ENCODE measurements at regions not wholly inside any gene's neighbourhood (a gene's known extent, or its start where the extent isn't known, plus 50 kb on each side); places are given as distances from the start of the nearest gene placed in this dataset.

DNA sequence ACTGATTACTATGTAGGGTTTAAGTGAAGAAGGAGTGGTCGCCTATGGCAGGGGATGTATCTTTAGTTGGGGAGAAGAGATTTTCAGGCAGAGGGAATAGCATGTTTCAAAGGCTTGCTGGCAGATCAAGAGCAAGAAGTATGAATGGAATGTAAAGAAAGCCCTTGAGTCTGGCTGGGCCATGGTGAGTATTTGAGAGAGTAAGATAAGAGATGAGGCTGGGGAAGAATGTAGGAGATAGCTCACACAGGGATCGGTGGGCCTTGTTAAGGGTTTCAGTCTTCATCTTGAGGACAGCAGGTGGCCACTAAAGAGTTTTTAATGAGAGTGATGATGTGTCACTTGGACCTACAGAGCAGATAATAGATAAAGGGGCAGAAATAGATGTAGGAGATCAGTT, 319.1 kb upstream of the RPS6KA3 start:
- ChIA-PET CTCF (no interaction called here), POLR2A (no interaction called here)
- TF ChIP-seq ZNF664 (tag by site-specific recombination; IDR thresholded peaks at IDR 0.05) (no peak), ZSCAN23 (tag by site-specific recombination; IDR thresholded peaks at IDR 0.05) (no peak), ZNF76 (tag by site-specific recombination; IDR thresholded peaks at IDR 0.05; ENCODE audit: borderline replicate concordance, low read depth) (no peak), ZNF223 (tag by site-specific recombination; IDR thresholded peaks at IDR 0.05) (no peak), ZNF248 (tag by site-specific recombination; IDR thresholded peaks at IDR 0.05) (no peak), ZNF16 (tag by site-specific recombination; IDR thresholded peaks at IDR 0.05; ENCODE audit: low read depth) (no peak), ZNF23 (tag by site-specific recombination; IDR thresholded peaks at IDR 0.05; ENCODE audit: borderline replicate concordance) (no peak), ZNF530 (tag by site-specific recombination; IDR thresholded peaks at IDR 0.05; ENCODE audit: low read depth) (no peak), ZNF133 (tag by site-specific recombination; IDR thresholded peaks at IDR 0.05) (no peak), ZEB2 (tag by site-specific recombination; IDR thresholded peaks at IDR 0.05) (no peak), ZNF394 (tag by site-specific recombination; IDR thresholded peaks at IDR 0.05; ENCODE audit: borderline replicate concordance) (no peak), ZNF670 (tag by site-specific recombination; IDR thresholded peaks at IDR 0.05; ENCODE audit: low read depth) (no peak), ZNF341 (tag by site-specific recombination; IDR thresholded peaks at IDR 0.05; ENCODE audit: low read depth) (no peak), ZNF311 (tag by site-specific recombination; IDR thresholded peaks at IDR 0.05; ENCODE audit: borderline replicate concordance) (no peak)
- TF ChIP-seq, protein P1, sequence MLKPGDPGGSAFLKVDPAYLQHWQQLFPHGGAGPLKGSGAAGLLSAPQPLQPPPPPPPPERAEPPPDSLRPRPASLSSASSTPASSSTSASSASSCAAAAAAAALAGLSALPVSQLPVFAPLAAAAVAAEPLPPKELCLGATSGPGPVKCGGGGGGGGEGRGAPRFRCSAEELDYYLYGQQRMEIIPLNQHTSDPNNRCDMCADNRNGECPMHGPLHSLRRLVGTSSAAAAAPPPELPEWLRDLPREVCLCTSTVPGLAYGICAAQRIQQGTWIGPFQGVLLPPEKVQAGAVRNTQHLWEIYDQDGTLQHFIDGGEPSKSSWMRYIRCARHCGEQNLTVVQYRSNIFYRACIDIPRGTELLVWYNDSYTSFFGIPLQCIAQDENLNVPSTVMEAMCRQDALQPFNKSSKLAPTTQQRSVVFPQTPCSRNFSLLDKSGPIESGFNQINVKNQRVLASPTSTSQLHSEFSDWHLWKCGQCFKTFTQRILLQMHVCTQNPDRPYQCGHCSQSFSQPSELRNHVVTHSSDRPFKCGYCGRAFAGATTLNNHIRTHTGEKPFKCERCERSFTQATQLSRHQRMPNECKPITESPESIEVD (tag by site-specific recombination; IDR thresholded peaks at IDR 0.05), result no peak
- TF ChIP-seq, protein P2, sequence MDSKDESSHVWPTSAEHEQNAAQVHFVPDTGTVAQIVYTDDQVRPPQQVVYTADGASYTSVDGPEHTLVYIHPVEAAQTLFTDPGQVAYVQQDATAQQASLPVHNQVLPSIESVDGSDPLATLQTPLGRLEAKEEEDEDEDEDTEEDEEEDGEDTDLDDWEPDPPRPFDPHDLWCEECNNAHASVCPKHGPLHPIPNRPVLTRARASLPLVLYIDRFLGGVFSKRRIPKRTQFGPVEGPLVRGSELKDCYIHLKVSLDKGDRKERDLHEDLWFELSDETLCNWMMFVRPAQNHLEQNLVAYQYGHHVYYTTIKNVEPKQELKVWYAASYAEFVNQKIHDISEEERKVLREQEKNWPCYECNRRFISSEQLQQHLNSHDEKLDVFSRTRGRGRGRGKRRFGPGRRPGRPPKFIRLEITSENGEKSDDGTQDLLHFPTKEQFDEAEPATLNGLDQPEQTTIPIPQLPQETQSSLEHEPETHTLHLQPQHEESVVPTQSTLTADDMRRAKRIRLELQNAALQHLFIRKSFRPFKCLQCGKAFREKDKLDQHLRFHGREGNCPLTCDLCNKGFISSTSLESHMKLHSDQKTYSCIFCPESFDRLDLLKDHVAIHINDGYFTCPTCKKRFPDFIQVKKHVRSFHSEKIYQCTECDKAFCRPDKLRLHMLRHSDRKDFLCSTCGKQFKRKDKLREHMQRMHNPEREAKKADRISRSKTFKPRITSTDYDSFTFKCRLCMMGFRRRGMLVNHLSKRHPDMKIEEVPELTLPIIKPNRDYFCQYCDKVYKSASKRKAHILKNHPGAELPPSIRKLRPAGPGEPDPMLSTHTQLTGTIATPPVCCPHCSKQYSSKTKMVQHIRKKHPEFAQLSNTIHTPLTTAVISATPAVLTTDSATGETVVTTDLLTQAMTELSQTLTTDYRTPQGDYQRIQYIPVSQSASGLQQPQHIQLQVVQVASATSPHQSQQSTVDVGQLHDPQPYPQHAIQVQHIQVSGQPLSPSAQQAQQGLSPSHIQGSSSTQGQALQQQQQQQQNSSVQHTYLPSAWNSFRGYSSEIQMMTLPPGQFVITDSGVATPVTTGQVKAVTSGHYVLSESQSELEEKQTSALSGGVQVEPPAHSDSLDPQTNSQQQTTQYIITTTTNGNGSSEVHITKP (tag by site-specific recombination; IDR thresholded peaks at IDR 0.05), result no peak
- TF ChIP-seq, protein P3, sequence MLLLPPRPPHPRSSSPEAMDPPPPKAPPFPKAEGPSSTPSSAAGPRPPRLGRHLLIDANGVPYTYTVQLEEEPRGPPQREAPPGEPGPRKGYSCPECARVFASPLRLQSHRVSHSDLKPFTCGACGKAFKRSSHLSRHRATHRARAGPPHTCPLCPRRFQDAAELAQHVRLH (tag by site-specific recombination; IDR thresholded peaks at IDR 0.05), result no peak
- TF ChIP-seq, protein P4, sequence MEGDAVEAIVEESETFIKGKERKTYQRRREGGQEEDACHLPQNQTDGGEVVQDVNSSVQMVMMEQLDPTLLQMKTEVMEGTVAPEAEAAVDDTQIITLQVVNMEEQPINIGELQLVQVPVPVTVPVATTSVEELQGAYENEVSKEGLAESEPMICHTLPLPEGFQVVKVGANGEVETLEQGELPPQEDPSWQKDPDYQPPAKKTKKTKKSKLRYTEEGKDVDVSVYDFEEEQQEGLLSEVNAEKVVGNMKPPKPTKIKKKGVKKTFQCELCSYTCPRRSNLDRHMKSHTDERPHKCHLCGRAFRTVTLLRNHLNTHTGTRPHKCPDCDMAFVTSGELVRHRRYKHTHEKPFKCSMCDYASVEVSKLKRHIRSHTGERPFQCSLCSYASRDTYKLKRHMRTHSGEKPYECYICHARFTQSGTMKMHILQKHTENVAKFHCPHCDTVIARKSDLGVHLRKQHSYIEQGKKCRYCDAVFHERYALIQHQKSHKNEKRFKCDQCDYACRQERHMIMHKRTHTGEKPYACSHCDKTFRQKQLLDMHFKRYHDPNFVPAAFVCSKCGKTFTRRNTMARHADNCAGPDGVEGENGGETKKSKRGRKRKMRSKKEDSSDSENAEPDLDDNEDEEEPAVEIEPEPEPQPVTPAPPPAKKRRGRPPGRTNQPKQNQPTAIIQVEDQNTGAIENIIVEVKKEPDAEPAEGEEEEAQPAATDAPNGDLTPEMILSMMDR (tag by site-specific recombination; IDR thresholded peaks at IDR 0.05), result no peak
- TF ChIP-seq, protein P5, sequence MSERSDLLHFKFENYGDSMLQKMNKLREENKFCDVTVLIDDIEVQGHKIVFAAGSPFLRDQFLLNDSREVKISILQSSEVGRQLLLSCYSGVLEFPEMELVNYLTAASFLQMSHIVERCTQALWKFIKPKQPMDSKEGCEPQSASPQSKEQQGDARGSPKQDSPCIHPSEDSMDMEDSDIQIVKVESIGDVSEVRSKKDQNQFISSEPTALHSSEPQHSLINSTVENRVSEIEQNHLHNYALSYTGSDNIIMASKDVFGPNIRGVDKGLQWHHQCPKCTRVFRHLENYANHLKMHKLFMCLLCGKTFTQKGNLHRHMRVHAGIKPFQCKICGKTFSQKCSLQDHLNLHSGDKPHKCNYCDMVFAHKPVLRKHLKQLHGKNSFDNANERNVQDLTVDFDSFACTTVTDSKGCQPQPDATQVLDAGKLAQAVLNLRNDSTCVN (tag by site-specific recombination; optimal IDR thresholded peaks at IDR 0.05), result no peak
- no peaks in the 10 kb centered on the region for H3K36me3 ChIP-seq (ENCODE audit: control insufficient read depth in 2 of 2, insufficient read depth in 1 of 2, low read length in 2 of 2)
- H3K4me3 ChIP-seq (ENCODE audit: low read depth, low read length), result no peak overlapping the region
- H3K4me1 ChIP-seq (ENCODE audit: control insufficient read depth, insufficient read depth, low read length), result no peaks in the 10 kb centered on the region
- no peaks in the 10 kb centered on the region for H3K9me3 ChIP-seq (ENCODE audit: control insufficient read depth, insufficient read depth, low read depth, low read length)
- no peak overlapping the region for H3K27ac ChIP-seq (ENCODE audit: extremely low read depth, low read depth, low read length)
